Lung microvascular endothelial cell (primary cell): ENCODE measurements at regions not wholly inside any gene's neighbourhood (a gene's known extent, or its start where the extent isn't known, plus 50 kb on each side); places are given as distances from the start of the nearest gene placed in this dataset.

Source experiments
- DNase-seq, 2 donors: peaks; one replicate each; pipeline versions ENCODE4 v3.0.0 to v3.0.0-alpha.2; 2010; ENCODE audit warnings: low read depth in 2 of 2

- no peak for DNase-seq
These were observed 490.4 kb upstream of the NCAM2 start for GRCh38 chr21:20507783-20508182.

GRCh38 chr21:20511216-20511880 lies 486.9 kb upstream of the NCAM2 start:
- DNase-seq = no peak

GRCh38 chr21:20515446-20515845 lies 482.8 kb upstream of the NCAM2 start:
- no peak for DNase-seq

GRCh38 chr21:20519076-20519475 lies 479.1 kb upstream of the NCAM2 start:
- DNase-seq = no peak

GRCh38 chr21:20522611-20523010 lies 475.6 kb upstream of the NCAM2 start:
- DNase-seq = no peak

GRCh38 chr21:20523191-20523590 lies 475.0 kb upstream of the NCAM2 start:
- DNase-seq = no peak

- no peak for DNase-seq
These were observed 470.3 kb upstream of the NCAM2 start for GRCh38 chr21:20527731-20528460.

GRCh38 chr21:20537130-20537529 lies 461.1 kb upstream of the NCAM2 start:
- DNase-seq = no peak

GRCh38 chr21:20538039-20538658 lies 460.1 kb upstream of the NCAM2 start:
- no peak for DNase-seq

- no peak for DNase-seq
These were observed 452.8 kb upstream of the NCAM2 start for GRCh38 chr21:20545454-20545853.

GRCh38 chr21:20551939-20552338 lies 446.3 kb upstream of the NCAM2 start:
- no peak for DNase-seq

GRCh38 chr21:20554785-20555184 lies 443.4 kb upstream of the NCAM2 start:
- no peak for DNase-seq

- no peak for DNase-seq
These were observed 427.4 kb upstream of the NCAM2 start for GRCh38 chr21:20570824-20571232.

- no peak for DNase-seq
These were observed 425.6 kb upstream of the NCAM2 start for GRCh38 chr21:20572582-20572981.

GRCh38 chr21:20581361-20581760 lies 416.8 kb upstream of the NCAM2 start:
- no peak for DNase-seq

GRCh38 chr21:20591284-20591683 lies 406.9 kb upstream of the NCAM2 start:
- no peak for DNase-seq

- no peak for DNase-seq
These were observed 405.7 kb upstream of the NCAM2 start for GRCh38 chr21:20592463-20592862.

- no peak for DNase-seq
These were observed 395.0 kb upstream of the NCAM2 start for GRCh38 chr21:20603236-20603635.

GRCh38 chr21:20611008-20611407 lies 387.2 kb upstream of the NCAM2 start:
- DNase-seq = no peak

- no peak for DNase-seq
These were observed 384.6 kb upstream of the NCAM2 start for GRCh38 chr21:20613654-20614053.

- DNase-seq = no peak
These were observed 381.1 kb upstream of the NCAM2 start for GRCh38 chr21:20617130-20617529.

GRCh38 chr21:20618878-20619277 lies 379.3 kb upstream of the NCAM2 start:
- no peak for DNase-seq

GRCh38 chr21:20627594-20627993 lies 370.6 kb upstream of the NCAM2 start:
- no peak for DNase-seq
